ENCODE measurements at regions not wholly inside any gene's neighbourhood (a gene's known extent, or its start where the extent isn't known, plus 50 kb on each side); places are given as distances from the start of the nearest gene placed in this dataset.

DNA sequence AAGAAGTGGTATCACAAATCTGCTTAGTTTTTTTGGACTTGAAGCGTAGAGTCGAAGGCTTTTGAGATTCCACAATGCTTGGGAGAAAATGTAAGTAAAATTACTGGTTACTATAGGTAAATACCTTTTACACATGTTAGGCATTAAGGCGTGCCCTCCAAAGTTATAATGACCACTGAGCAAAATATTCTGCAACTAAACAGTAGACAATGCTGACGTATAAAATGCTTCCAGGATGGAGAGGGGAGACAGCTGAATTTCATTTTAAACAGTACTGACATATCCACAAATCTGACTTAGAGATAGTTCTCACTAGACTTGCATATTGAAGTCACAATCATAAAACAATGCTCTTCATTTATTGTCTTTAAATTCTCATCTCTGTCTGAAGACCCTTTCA is 144.5 kb upstream of the DCN start:
- in situ Hi-C loops (cut with MboI; ENCODE audit: low sequenced_read_pairs, unreplicated experiment), result no loop called here
- DNase-seq (ENCODE audit: low spot score), result no peak
- TF ChIP-seq, protein P1, sequence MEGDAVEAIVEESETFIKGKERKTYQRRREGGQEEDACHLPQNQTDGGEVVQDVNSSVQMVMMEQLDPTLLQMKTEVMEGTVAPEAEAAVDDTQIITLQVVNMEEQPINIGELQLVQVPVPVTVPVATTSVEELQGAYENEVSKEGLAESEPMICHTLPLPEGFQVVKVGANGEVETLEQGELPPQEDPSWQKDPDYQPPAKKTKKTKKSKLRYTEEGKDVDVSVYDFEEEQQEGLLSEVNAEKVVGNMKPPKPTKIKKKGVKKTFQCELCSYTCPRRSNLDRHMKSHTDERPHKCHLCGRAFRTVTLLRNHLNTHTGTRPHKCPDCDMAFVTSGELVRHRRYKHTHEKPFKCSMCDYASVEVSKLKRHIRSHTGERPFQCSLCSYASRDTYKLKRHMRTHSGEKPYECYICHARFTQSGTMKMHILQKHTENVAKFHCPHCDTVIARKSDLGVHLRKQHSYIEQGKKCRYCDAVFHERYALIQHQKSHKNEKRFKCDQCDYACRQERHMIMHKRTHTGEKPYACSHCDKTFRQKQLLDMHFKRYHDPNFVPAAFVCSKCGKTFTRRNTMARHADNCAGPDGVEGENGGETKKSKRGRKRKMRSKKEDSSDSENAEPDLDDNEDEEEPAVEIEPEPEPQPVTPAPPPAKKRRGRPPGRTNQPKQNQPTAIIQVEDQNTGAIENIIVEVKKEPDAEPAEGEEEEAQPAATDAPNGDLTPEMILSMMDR (IDR thresholded peaks at IDR 0.05; ENCODE audit: borderline replicate concordance, control extremely low read depth, extremely low read depth, insufficient read depth, missing control alignments), result no peak

DNA sequence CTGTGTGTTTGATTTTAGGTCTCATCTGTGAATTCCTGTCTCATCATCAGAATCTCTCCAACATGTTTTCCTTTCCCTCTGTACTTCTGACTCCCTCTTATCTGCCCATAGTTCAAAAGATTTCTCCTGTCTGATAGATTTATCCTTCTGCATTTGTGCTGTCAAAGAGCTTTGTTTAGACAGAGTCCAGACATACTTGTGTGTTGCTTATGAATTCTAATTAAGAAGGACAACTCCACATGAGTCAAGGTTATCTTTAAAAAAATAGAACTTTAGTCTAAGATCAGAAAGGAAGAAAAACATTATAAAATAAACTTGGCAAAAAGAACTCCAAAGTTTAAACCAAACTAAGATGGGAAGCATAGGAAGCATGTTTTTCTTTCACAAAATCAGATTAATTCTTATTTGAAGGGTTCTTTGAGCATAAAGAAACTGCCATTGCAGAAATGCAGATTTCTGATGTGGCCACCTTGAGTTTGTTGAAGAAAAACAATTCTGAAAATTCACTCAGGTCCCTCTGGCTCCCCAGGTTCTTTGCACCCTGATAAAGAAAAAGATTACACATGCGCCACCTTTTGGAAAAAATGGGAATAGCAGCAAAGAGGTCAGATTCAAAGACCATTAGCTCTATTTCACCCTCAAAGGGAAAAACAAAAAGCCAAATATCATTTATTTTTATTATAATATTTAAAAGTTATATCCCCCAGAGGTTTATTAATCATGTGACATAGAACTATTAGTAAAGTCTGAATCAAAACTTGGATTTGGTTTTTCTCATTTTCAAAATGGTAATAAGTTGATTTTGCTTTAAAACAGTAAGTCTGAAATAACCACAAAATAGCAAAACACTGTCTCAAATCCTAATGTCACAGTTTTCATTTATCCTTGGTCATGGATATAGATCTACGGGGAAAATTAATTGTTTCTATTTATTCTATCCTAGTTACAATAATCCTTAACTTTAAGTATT is 143.7 kb upstream of the DCN start:
- TF ChIP-seq, protein P1 (IDR thresholded peaks at IDR 0.05; ENCODE audit: borderline replicate concordance, control extremely low read depth, extremely low read depth, insufficient read depth, missing control alignments), result peak; percentile 60
- DNase-seq (ENCODE audit: low spot score), result peak; percentile 27
- in situ Hi-C loops (cut with MboI; ENCODE audit: low sequenced_read_pairs, unreplicated experiment), result no loop called here

DNA sequence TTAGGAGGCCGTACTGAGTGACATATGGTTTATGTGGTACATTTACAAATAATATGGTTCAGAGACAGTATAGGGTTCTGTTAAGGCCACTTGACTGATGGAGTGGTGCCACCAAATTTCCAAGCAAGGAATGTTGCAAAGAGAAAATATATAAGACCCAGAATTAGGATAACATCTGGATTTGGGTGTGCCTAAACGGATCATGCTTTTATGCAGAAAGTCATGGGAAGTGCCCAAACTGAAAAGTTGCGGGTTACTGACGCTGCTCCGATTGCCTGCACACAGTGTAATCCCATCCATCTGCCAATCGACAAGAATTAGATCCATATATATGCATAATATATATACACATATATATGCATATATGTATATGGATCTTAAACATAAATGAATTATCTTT is 138.4 kb upstream of the DCN start:
- DNase-seq (ENCODE audit: low spot score), result no peak
- in situ Hi-C loops (cut with MboI; ENCODE audit: low sequenced_read_pairs, unreplicated experiment), result loop anchor here (25.0 kb wide), 1 partner anchor 359 kb away; the partner anchor contains the start of gene CCER1
- TF ChIP-seq, protein P1 (IDR thresholded peaks at IDR 0.05; ENCODE audit: borderline replicate concordance, control extremely low read depth, extremely low read depth, insufficient read depth, missing control alignments), result no peak

DNA sequence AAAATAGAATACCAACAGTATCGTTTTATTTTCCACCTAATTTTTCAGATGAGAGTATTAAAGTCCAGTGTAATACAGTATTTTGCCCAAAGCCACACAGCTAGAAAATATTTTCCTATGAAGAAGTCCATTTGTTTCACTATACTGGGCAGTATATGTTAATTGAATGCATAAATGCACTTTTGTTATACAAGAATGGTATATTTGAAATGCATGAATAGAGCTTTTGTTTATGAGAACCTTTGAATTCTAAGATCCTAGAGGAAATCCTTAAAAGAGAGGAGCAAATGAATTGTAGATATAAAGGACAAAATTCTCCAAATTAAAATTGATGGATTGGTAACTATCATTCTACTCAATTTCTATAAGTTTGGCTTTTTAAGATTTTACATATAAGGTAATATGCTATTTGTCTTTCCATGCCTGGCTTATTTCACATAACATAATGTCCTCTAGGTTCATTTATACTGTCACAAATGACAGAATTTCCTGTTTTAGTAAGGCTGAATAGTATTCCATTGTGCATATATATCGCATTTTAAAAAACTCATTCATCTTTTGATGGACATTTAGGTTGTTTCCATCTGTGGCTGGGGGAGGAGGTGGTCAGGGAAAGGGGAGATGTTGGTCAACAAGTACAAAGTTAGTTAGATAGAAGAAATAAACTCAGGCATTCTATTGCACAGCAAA is 136.6 kb upstream of the DCN start:
- TF ChIP-seq, protein P1 (IDR thresholded peaks at IDR 0.05; ENCODE audit: borderline replicate concordance, control extremely low read depth, extremely low read depth, insufficient read depth, missing control alignments), result no peak
- DNase-seq (ENCODE audit: low spot score), result no peak
- in situ Hi-C loops (cut with MboI; ENCODE audit: low sequenced_read_pairs, unreplicated experiment), result loop anchor here (25.0 kb wide), 1 partner anchor 357 kb away; the partner anchor contains the start of gene CCER1

DNA sequence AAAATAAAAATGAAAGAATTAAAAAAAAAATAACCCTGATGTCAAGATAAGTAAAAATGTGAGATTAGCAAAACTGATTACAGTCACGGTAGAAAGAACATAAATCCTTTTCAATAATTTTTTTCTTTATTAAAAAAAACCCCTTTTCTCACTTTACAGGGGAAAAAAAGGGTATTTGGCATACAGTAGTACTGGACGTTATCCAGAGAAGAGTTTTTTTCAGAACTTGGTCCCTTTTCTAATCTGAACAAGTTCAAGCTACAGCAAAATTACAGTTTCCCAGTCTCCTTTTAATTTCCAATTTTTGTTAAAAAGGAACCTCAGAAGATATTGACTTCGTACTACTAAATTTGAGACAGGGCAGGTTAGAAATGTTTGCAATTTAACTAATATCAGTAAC is 134.7 kb upstream of the DCN start:
- in situ Hi-C loops (cut with MboI; ENCODE audit: low sequenced_read_pairs, unreplicated experiment), result loop anchor here (25.0 kb wide), 1 partner anchor 355 kb away; the partner anchor contains the start of gene CCER1
- no peak for DNase-seq (ENCODE audit: low spot score)
- TF ChIP-seq, protein P1 (IDR thresholded peaks at IDR 0.05; ENCODE audit: borderline replicate concordance, control extremely low read depth, extremely low read depth, insufficient read depth, missing control alignments), result no peak

DNA sequence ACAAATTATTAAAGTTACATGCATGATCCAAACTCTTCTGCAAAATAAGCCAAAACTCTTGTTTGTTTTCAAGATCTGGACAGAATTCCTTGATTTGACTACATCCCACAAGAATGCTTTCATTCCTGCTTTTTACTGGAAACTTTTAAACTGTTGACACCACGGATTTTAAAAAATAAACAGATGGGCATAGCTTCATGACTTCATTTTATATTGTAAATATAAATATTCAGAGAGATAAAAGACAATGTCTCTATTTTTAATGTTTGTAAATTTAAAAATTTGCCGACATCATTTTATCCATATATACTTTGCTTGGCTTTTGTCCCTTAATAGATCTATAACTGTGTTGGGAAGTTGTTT is 134.3 kb upstream of the DCN start:
- TF ChIP-seq, protein P1 (IDR thresholded peaks at IDR 0.05; ENCODE audit: borderline replicate concordance, control extremely low read depth, extremely low read depth, insufficient read depth, missing control alignments), result no peak
- in situ Hi-C loops (cut with MboI; ENCODE audit: low sequenced_read_pairs, unreplicated experiment), result loop anchor here (25.0 kb wide), 1 partner anchor 355 kb away; the partner anchor contains the start of gene CCER1

More for the DNA sequence above, 134.3 kb upstream of the DCN start:
- DNase-seq (ENCODE audit: low spot score), result no peak

Measured in GM13976 (cell line).